HL-60 (cell line): ENCODE measurements at regions not wholly inside any gene's neighbourhood (a gene's known extent, or its start where the extent isn't known, plus 50 kb on each side); places are given as distances from the start of the nearest gene placed in this dataset.

ENCODE experiments used
- DNase-seq, 2 experiments: peaks; one replicate each; pipeline ENCODE4 v3.0.0-alpha.2; 2010 to 2020; ENCODE audit warnings: low read depth in 1 of 2, low spot score in 1 of 2
- H3K27ac ChIP-seq: fragments of 250-450 bp; sonication (Bioruptor Pico); replicated peaks from 2 replicates; pipeline ENCODE4 v1.5.1; 2020; ENCODE audit warnings: mild to moderate bottlenecking, moderate library complexity
- H3K27me3 ChIP-seq: fragments of 250-450 bp; sonication (Bioruptor Pico); 2 replicates; pipeline ENCODE4 v1.5.1; 2021; ENCODE audit warnings: mild to moderate bottlenecking, moderate library complexity; ENCODE audit not compliant: insufficient read depth, poor library complexity, severe bottlenecking
- H3K4me3 ChIP-seq: replicated peaks from 2 replicates; pipeline ENCODE4 v1.5.1; 2011; ENCODE audit warnings: mild to moderate bottlenecking, control low read depth, low read length; ENCODE audit not compliant: insufficient read depth
- CTCF ChIP-seq: IDR thresholded peaks from one replicate; pipeline ENCODE4 v1.5.1; 2011; ENCODE audit warnings: low read length, control low read depth, inconsistent platforms; ENCODE audit not compliant: insufficient read depth
- GABPA ChIP-seq: IDR thresholded peaks from 2 replicates; pipeline ENCODE4 v1.6.1; 2012; ENCODE audit warnings: low read depth
- POLR2AphosphoS5 ChIP-seq: IDR thresholded peaks from 2 replicates; pipeline ENCODE4 v1.6.1; 2012; ENCODE audit warnings: low read depth
- SPI1 ChIP-seq: IDR thresholded peaks from 2 replicates; pipeline ENCODE4 v1.6.1; 2012; ENCODE audit warnings: low read depth, mild to moderate bottlenecking, borderline replicate concordance
- TF ChIP-seq, protein P1 (sequence below): IDR thresholded peaks from 2 replicates; pipeline ENCODE4 v1.6.1; 2012; ENCODE audit warnings: low read depth; ENCODE audit not compliant: insufficient replicate concordance

DNA sequence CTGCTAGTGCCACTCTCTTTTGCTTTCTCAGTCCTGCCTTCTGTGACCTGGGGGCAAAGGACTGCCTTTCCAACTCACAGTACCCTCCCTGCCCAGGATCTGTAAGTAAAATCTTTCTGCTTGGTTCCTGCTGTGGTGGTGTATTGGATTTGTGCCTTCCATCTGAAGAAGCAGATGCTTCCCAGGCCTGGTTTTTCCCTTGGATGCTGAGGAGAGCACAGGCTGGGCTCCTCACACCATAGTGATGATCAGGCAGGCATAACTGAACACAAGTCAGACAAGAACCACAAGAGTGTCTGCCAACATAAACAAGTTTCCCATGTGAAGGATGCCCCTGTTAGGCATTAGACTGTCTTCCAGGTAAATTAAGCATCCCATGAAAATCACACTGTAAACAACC is 121.3 kb upstream of the NRXN1 start:
- Histone ChIP-seq H3K4me3 (no peak overlapping the region), H3K27ac (no peak overlapping the region), H3K27me3 (no peaks in the 10 kb centered on the region)
- TF ChIP-seq CTCF: no peak
- no peak for TF ChIP-seq POLR2AphosphoS5
- TF ChIP-seq, protein P1, sequence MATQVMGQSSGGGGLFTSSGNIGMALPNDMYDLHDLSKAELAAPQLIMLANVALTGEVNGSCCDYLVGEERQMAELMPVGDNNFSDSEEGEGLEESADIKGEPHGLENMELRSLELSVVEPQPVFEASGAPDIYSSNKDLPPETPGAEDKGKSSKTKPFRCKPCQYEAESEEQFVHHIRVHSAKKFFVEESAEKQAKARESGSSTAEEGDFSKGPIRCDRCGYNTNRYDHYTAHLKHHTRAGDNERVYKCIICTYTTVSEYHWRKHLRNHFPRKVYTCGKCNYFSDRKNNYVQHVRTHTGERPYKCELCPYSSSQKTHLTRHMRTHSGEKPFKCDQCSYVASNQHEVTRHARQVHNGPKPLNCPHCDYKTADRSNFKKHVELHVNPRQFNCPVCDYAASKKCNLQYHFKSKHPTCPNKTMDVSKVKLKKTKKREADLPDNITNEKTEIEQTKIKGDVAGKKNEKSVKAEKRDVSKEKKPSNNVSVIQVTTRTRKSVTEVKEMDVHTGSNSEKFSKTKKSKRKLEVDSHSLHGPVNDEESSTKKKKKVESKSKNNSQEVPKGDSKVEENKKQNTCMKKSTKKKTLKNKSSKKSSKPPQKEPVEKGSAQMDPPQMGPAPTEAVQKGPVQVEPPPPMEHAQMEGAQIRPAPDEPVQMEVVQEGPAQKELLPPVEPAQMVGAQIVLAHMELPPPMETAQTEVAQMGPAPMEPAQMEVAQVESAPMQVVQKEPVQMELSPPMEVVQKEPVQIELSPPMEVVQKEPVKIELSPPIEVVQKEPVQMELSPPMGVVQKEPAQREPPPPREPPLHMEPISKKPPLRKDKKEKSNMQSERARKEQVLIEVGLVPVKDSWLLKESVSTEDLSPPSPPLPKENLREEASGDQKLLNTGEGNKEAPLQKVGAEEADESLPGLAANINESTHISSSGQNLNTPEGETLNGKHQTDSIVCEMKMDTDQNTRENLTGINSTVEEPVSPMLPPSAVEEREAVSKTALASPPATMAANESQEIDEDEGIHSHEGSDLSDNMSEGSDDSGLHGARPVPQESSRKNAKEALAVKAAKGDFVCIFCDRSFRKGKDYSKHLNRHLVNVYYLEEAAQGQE: no peak
- TF ChIP-seq SPI1: no peak
- no peak for TF ChIP-seq GABPA
- no peak for DNase-seq

- Histone ChIP-seq H3K4me3 (no peak overlapping the region), H3K27me3 (no peaks in the 10 kb centered on the region), H3K27ac (no peak overlapping the region)
- TF ChIP-seq CTCF: no peak
- DNase-seq: no peak
These were observed 119.7 kb upstream of the NRXN1 start for GRCh38 chr2:51151490-51152140.

GRCh38 chr2:51149725-51150124 is 117.8 kb upstream of the NRXN1 start:
- TF ChIP-seq CTCF (no peak), SPI1 (no peak), POLR2AphosphoS5 (no peak), GABPA (no peak)
- TF ChIP-seq, protein P1: no peak
- DNase-seq: no peak
- Histone ChIP-seq H3K4me3 (no peak overlapping the region), H3K27me3 (no peaks in the 10 kb centered on the region), H3K27ac (no peak overlapping the region)

GRCh38 chr2:51145761-51146160 is 113.8 kb upstream of the NRXN1 start:
- Histone ChIP-seq H3K27me3 (no peaks in the 10 kb centered on the region), H3K27ac (no peak overlapping the region), H3K4me3 (no peak overlapping the region)
- no peak for DNase-seq
- TF ChIP-seq GABPA (no peak), SPI1 (no peak), CTCF (no peak), POLR2AphosphoS5 (no peak)
- TF ChIP-seq, protein P1: no peak
